ENCODE measurements at regions not wholly inside any gene's neighbourhood (a gene's known extent, or its start where the extent isn't known, plus 50 kb on each side); places are given as distances from the start of the nearest gene placed in this dataset.
A peak's percentile ranks its signal among the peaks of the same experiment; 100 is the strongest.

DNA sequence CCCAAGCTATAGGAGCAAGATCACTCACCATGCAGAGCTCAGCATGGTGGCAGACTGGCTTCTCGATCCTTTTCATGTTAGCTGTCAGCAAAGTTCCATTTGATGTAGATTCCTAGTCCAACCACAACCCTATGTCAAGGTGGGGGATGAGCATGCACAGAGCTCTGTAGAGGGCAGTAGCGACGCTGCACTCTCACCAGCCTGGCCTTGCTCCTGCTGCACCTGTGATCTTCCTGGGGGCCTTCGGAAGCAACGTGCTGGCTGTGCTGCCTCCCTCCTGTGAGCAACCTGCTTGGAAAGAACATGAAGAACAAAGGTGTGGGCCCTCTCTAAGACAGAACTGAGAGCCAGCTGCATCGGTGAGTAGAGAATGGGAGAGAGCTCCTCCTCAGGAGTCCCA is 479.4 kb upstream of the MYT1L start:
- Histone ChIP-seq H3K4me3 (ENCODE audit: low read length) (no peak overlapping the region), H3K27ac (ENCODE audit: low read depth, low read length) (no peak overlapping the region), H3K9me3 (ENCODE audit: low read length) (peaks cover 5% of the 10 kb centered on the region), H3K36me3 (ENCODE audit: insufficient read depth, low read length) (no peaks in the 10 kb centered on the region), H3K4me1 (ENCODE audit: insufficient read depth, low read length) (no peaks in the 10 kb centered on the region), H3K27me3 (ENCODE audit: insufficient read depth, low read length, poor library complexity, severe bottlenecking) (no peaks in the 10 kb centered on the region)
- H3K27me3 Mint-ChIP-seq = peaks cover 0 to 6% of the 10 kb centered on the region in 2 donors
- peaks cover 0 to 6% (median 1%) of the 10 kb centered on the region in 3 donors for H3K36me3 Mint-ChIP-seq
- POLR2A ChIA-PET = no interaction called here
- H3K4me1 Mint-ChIP-seq = no peaks in the 10 kb centered on the region
- H3K9me3 Mint-ChIP-seq = peaks cover 11 to 28% (median 18%) of the 10 kb centered on the region in 5 donors
- no peak overlapping the region for H3K4me3 Mint-ChIP-seq
- no peak overlapping the region for H3K27ac Mint-ChIP-seq
- CTCF ChIA-PET = no interaction called here
- no peak for DNase-seq

DNA sequence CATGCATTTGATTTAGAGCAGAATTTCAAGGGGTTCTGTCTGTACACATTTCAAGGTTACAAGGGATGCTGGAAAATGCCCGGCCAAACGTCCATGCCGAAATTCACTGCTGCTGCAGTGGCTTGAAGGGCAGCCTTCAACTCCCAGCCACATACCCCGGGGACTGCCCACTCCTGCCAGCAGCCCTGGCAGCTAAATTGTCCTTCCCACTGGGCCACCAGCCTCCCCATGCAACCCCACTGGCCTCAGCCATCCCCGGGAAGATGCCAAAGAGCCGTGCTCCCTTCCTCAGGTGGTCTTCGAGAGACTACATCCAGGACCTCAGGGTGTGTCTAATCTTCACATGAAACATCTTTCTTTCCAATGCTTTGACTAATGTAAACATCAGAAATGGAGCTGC is 478.7 kb upstream of the MYT1L start:
- no peaks in the 10 kb centered on the region for H3K4me1 ChIP-seq (ENCODE audit: insufficient read depth, low read length)
- POLR2A ChIA-PET = no interaction called here
- H3K4me1 Mint-ChIP-seq = no peaks in the 10 kb centered on the region
- DNase-seq = no peak
- CTCF ChIA-PET = interaction anchor here (0.6 kb wide), 1 partner anchor 10 kb away, joined by 5 read pairs; no protein-coding TSS in a partner anchor
- no peaks in the 10 kb centered on the region for H3K36me3 ChIP-seq (ENCODE audit: insufficient read depth, low read length)
- H3K4me3 Mint-ChIP-seq = no peak overlapping the region
- H3K27me3 Mint-ChIP-seq = peaks cover 0 to 6% of the 10 kb centered on the region in 2 donors
- H3K27me3 ChIP-seq (ENCODE audit: insufficient read depth, low read length, poor library complexity, severe bottlenecking) = no peaks in the 10 kb centered on the region
- no peak overlapping the region for H3K4me3 ChIP-seq (ENCODE audit: low read length)
- peaks cover 8 to 24% (median 15%) of the 10 kb centered on the region in 5 donors for H3K9me3 Mint-ChIP-seq
- H3K27ac ChIP-seq (ENCODE audit: low read depth, low read length) = no peak overlapping the region
- peaks cover 0 to 6% (median 1%) of the 10 kb centered on the region in 3 donors for H3K36me3 Mint-ChIP-seq
- no peak overlapping the region for H3K27ac Mint-ChIP-seq
- peaks cover 5% of the 10 kb centered on the region for H3K9me3 ChIP-seq (ENCODE audit: low read length)

DNA sequence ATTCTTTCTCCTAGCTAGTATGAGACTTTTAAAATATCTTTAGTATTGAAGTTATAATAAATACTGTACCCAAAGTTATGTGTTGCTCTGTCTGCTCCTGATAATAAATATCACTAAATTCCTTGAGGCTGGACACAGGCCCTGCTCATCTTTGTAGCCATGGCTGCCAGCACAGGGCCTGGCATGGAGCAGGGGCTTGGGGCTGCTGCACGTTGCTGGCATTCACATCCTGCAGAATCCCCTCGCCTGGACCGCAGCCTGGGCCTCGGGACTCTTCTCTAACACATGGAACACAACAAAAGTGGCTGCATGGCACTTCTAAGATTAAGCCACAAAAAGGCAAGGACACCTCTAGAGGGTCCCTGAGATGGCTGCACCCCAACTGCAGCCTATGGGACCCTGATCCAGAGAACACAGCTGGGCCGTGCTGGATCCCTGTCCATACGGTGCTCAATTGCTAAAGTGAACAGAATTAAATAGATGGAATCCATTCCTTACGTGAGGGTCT is 477.5 kb upstream of the MYT1L start:
- no peak overlapping the region for H3K27ac Mint-ChIP-seq
- CTCF ChIA-PET = no interaction called here
- H3K4me3 Mint-ChIP-seq = no peak overlapping the region
- Histone ChIP-seq H3K36me3 (ENCODE audit: insufficient read depth, low read length) (no peaks in the 10 kb centered on the region), H3K27me3 (ENCODE audit: insufficient read depth, low read length, poor library complexity, severe bottlenecking) (no peaks in the 10 kb centered on the region), H3K27ac (ENCODE audit: low read depth, low read length) (no peak overlapping the region), H3K4me3 (ENCODE audit: low read length) (no peak overlapping the region), H3K4me1 (ENCODE audit: insufficient read depth, low read length) (no peaks in the 10 kb centered on the region), H3K9me3 (ENCODE audit: low read length) (no peaks in the 10 kb centered on the region)
- peaks cover 3 to 16% (median 5%) of the 10 kb centered on the region in 5 donors for H3K9me3 Mint-ChIP-seq
- H3K36me3 Mint-ChIP-seq = peaks cover 0 to 6% (median 0%) of the 10 kb centered on the region in 3 donors
- H3K4me1 Mint-ChIP-seq = no peaks in the 10 kb centered on the region
- peaks cover 0 to 6% of the 10 kb centered on the region in 2 donors for H3K27me3 Mint-ChIP-seq
- no peak for DNase-seq
- POLR2A ChIA-PET = no interaction called here

DNA sequence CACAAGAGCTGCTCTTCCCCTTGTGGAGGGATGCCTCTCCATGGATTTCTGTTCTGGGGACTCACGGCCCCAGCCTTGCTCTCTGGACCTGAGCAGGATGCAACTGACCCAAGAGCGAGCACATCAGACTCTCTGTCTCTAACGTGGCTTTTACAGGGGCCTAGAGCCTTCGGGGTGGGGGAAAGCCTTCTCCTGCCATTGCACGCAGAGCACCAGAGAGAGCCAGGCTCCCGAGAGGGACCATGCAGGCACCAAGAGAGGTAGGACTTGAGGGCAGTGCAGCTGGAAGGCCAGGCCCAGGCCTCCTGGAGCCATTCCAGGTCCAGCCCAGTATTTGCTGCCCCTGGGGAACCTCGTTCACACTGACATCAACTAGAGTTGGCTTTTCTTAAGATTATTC is 475.6 kb upstream of the MYT1L start:
- no peak for DNase-seq
- ChIA-PET CTCF (no interaction called here), POLR2A (no interaction called here)

DNA sequence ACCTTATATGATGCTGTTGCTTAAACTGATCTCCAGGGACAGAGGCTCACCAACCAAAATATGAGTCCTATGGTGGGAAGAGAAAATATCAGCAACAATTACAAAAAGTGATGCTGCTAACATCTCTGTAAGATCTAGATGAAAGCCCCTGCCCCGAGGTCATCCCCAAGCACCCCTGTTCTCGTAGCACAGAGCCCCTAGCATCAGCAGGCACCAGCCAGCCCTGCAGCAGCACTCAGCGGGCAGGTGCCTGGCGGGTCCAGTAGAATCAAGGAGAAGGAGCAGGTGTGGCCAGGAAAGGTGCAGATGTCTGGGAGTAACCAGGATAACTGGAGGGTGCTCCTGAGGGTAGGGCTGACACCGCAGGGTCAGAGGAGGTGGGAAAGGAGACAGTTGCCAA is 474.2 kb upstream of the MYT1L start:
- H3K27me3 ChIP-seq (ENCODE audit: insufficient read depth, low read length, poor library complexity, severe bottlenecking) = no peaks in the 10 kb centered on the region
- no peaks in the 10 kb centered on the region for H3K4me1 ChIP-seq (ENCODE audit: insufficient read depth, low read length)
- peaks cover 0 to 3% (median 0%) of the 10 kb centered on the region in 5 donors for H3K9me3 Mint-ChIP-seq
- no peak overlapping the region for H3K4me3 ChIP-seq (ENCODE audit: low read length)
- DNase-seq = no peak
- peaks cover 0 to 2% of the 10 kb centered on the region in 2 donors for H3K27me3 Mint-ChIP-seq
- H3K36me3 ChIP-seq (ENCODE audit: insufficient read depth, low read length) = no peaks in the 10 kb centered on the region
- CTCF ChIA-PET = no interaction called here
- H3K4me1 Mint-ChIP-seq = no peaks in the 10 kb centered on the region
- no peak overlapping the region for H3K27ac ChIP-seq (ENCODE audit: low read depth, low read length)
- no peaks in the 10 kb centered on the region for H3K9me3 ChIP-seq (ENCODE audit: low read length)
- POLR2A ChIA-PET = no interaction called here
- H3K4me3 Mint-ChIP-seq = no peak overlapping the region
- no peak overlapping the region for H3K27ac Mint-ChIP-seq
- H3K36me3 Mint-ChIP-seq = no peaks in the 10 kb centered on the region

More for the DNA sequence above, 475.6 kb upstream of the MYT1L start:
- H3K4me1 Mint-ChIP-seq = no peaks in the 10 kb centered on the region
- H3K27me3 Mint-ChIP-seq = peaks cover 0 to 2% of the 10 kb centered on the region in 2 donors
- H3K4me3 ChIP-seq (ENCODE audit: low read length) = no peak overlapping the region
- no peaks in the 10 kb centered on the region for H3K36me3 ChIP-seq (ENCODE audit: insufficient read depth, low read length)
- peaks cover 0 to 2% (median 0%) of the 10 kb centered on the region in 5 donors for H3K9me3 Mint-ChIP-seq
- no peaks in the 10 kb centered on the region for H3K4me1 ChIP-seq (ENCODE audit: insufficient read depth, low read length)
- H3K27ac ChIP-seq (ENCODE audit: low read depth, low read length) = no peak overlapping the region
- no peaks in the 10 kb centered on the region for H3K27me3 ChIP-seq (ENCODE audit: insufficient read depth, low read length, poor library complexity, severe bottlenecking)
- H3K27ac Mint-ChIP-seq = no peak overlapping the region
- H3K4me3 Mint-ChIP-seq = no peak overlapping the region
- no peaks in the 10 kb centered on the region for H3K9me3 ChIP-seq (ENCODE audit: low read length)
- no peaks in the 10 kb centered on the region for H3K36me3 Mint-ChIP-seq

DNA sequence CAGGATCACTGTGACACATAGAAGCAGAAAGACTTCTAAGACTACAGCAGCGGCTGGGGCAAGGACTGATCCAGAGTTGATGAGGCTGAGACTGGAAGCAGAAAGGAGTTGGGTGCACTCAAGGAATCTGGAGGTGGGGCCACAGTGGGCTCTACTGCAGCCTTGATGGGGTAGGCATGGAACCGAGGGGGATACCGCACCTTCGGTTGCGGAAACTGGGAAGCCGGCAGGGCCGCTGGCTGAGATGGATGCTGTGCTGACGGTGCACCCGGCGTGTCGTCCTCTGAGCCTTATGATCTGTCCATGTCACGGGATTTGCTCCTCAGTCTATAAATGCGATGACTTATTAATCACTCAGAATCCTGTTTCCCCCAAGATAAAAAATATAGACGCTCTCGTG is 473.5 kb upstream of the MYT1L start:
- H3K27ac Mint-ChIP-seq = no peak overlapping the region

DNA sequence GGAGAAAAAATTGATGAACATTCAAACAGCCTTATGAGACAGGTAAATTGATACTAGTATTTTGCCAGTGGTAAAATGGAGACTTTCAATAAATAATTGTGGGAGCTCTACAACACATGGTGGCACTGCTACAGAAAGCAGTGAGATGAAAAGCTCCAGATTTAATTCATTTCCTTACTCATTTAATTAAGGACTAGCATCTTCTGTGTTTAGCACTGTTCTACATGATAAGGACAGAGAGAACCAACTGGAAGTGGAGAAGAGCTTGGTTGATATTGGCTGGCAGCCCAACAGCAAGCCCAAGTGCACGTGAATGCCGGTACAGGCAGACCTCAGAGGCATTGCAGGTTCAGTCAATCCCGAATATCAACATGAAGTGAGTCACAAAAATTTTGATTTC is 470.4 kb upstream of the MYT1L start:
- CTCF ChIA-PET = no interaction called here

More for the DNA sequence above, 473.5 kb upstream of the MYT1L start:
- Histone ChIP-seq H3K4me3 (ENCODE audit: low read length) (no peak overlapping the region), H3K9me3 (ENCODE audit: low read length) (no peaks in the 10 kb centered on the region), H3K27ac (ENCODE audit: low read depth, low read length) (no peak overlapping the region), H3K27me3 (ENCODE audit: insufficient read depth, low read length, poor library complexity, severe bottlenecking) (no peaks in the 10 kb centered on the region), H3K4me1 (ENCODE audit: insufficient read depth, low read length) (no peaks in the 10 kb centered on the region), H3K36me3 (ENCODE audit: insufficient read depth, low read length) (no peaks in the 10 kb centered on the region)
- Mint-ChIP-seq H3K27me3 (peaks cover 0 to 2% of the 10 kb centered on the region in 2 donors), H3K4me1 (no peaks in the 10 kb centered on the region), H3K4me3 (peak overlapping the region in 1 of 7 donors; percentile 7), H3K9me3 (peaks cover 0 to 3% (median 0%) of the 10 kb centered on the region in 5 donors), H3K36me3 (no peaks in the 10 kb centered on the region)
- ChIA-PET CTCF (no interaction called here), POLR2A (no interaction called here)
- DNase-seq = no peak

DNA sequence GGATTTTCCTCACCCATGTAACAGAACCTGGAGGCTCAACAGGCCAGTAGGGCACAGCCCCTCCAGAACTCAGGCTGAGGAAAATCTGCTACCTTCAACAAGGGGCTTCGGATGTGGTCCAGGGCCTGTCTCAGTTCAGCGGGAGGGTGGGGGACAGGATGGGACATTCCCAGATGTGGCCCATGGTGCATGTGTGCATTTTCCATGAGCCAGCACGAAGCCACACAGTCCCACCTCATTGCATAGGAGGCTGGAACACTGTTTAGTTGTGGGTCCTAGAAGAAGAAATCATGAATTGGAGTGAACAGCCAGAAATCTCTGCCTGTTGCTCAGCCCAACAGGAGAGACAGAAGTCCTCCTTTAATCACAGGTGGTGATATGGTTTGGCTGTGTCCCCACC is 469.6 kb upstream of the MYT1L start:
- no peaks in the 10 kb centered on the region for H3K4me1 ChIP-seq (ENCODE audit: insufficient read depth, low read length)
- no peak overlapping the region for H3K4me3 ChIP-seq (ENCODE audit: low read length)
- POLR2A ChIA-PET = no interaction called here
- H3K4me3 Mint-ChIP-seq = no peak overlapping the region
- H3K9me3 ChIP-seq (ENCODE audit: low read length) = no peaks in the 10 kb centered on the region
- no peak overlapping the region for H3K27ac Mint-ChIP-seq
- H3K9me3 Mint-ChIP-seq = peaks cover 0 to 5% (median 0%) of the 10 kb centered on the region in 5 donors
- H3K27me3 ChIP-seq (ENCODE audit: insufficient read depth, low read length, poor library complexity, severe bottlenecking) = no peaks in the 10 kb centered on the region
- H3K27me3 Mint-ChIP-seq = no peaks in the 10 kb centered on the region
- DNase-seq = no peak
- H3K4me1 Mint-ChIP-seq = no peaks in the 10 kb centered on the region
- CTCF ChIA-PET = no interaction called here
- H3K36me3 ChIP-seq (ENCODE audit: insufficient read depth, low read length) = no peaks in the 10 kb centered on the region
- H3K27ac ChIP-seq (ENCODE audit: low read depth, low read length) = no peak overlapping the region
- no peaks in the 10 kb centered on the region for H3K36me3 Mint-ChIP-seq

More for the DNA sequence above, 470.4 kb upstream of the MYT1L start:
- DNase-seq = no peak
- Histone ChIP-seq H3K36me3 (ENCODE audit: insufficient read depth, low read length) (no peaks in the 10 kb centered on the region), H3K9me3 (ENCODE audit: low read length) (no peaks in the 10 kb centered on the region), H3K27ac (ENCODE audit: low read depth, low read length) (no peak overlapping the region), H3K27me3 (ENCODE audit: insufficient read depth, low read length, poor library complexity, severe bottlenecking) (no peaks in the 10 kb centered on the region), H3K4me3 (ENCODE audit: low read length) (no peak overlapping the region), H3K4me1 (ENCODE audit: insufficient read depth, low read length) (no peaks in the 10 kb centered on the region)
- POLR2A ChIA-PET = no interaction called here
- H3K4me1 Mint-ChIP-seq = no peaks in the 10 kb centered on the region
- H3K27me3 Mint-ChIP-seq = no peaks in the 10 kb centered on the region
- no peak overlapping the region for H3K4me3 Mint-ChIP-seq
- H3K9me3 Mint-ChIP-seq = peaks cover 0 to 5% (median 0%) of the 10 kb centered on the region in 5 donors
- H3K36me3 Mint-ChIP-seq = no peaks in the 10 kb centered on the region
- H3K27ac Mint-ChIP-seq = no peak overlapping the region

DNA sequence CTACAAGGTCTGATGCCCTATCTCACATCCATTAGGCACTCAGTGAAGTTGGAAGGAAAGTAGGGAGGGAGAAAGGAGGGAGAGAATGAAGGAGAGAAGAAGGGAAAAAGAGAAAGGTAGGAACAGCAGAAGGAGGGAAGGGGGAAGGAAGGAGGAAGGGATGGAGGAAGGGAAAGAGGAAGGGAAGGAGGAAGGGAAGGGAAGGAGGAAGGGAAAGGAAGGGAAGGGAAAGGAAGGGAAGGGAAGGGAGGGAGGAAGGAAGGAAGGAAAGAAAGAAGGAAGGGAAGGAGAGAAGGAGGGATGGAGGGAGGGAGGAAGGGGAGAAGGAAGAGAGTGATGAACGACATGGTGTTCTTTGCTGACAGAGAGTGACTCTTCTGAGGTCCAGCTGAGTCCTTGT is 468.9 kb upstream of the MYT1L start:
- no peaks in the 10 kb centered on the region for H3K4me1 ChIP-seq (ENCODE audit: insufficient read depth, low read length)
- Mint-ChIP-seq H3K27ac (no peak overlapping the region), H3K4me1 (no peaks in the 10 kb centered on the region), H3K36me3 (no peaks in the 10 kb centered on the region), H3K9me3 (peaks cover 0 to 5% (median 0%) of the 10 kb centered on the region in 5 donors), H3K27me3 (no peaks in the 10 kb centered on the region), H3K4me3 (no peak overlapping the region)
- CTCF ChIA-PET = no interaction called here
- POLR2A ChIA-PET = no interaction called here
- H3K4me3 ChIP-seq (ENCODE audit: low read length) = no peak overlapping the region
- no peak for DNase-seq
- H3K27ac ChIP-seq (ENCODE audit: low read depth, low read length) = no peak overlapping the region
- no peaks in the 10 kb centered on the region for H3K9me3 ChIP-seq (ENCODE audit: low read length)
- H3K27me3 ChIP-seq (ENCODE audit: insufficient read depth, low read length, poor library complexity, severe bottlenecking) = no peaks in the 10 kb centered on the region
- no peaks in the 10 kb centered on the region for H3K36me3 ChIP-seq (ENCODE audit: insufficient read depth, low read length)
